PC-9 (cell line): ENCODE measurements at regions not wholly inside any gene's neighbourhood (a gene's known extent, or its start where the extent isn't known, plus 50 kb on each side); places are given as distances from the start of the nearest gene placed in this dataset.

ENCODE experiments used
- BruUV-seq: library from RNA; stranded (reverse); fragments of 400-500 nt; replicated peaks from 2 replicates; lab custom pipeline; 2021; lab: Mats Ljungman, UMichigan
- CTCF ChIA-PET: fragments of 300-600 bp; sonication (Branson Sonifier 250); formaldehyde crosslinking; loops from one replicate; lab custom pipeline; 2022; ENCODE audit warnings: antibody characterized with exemption; lab: Charles Lee
- POLR2A ChIA-PET: fragments of 300-600 bp; sonication (Branson Sonifier 250); formaldehyde crosslinking; loops from one replicate; lab custom pipeline; 2022; ENCODE audit warnings: antibody characterized with exemption; ENCODE audit not compliant: unreplicated experiment; lab: Charles Lee
- DNase-seq, 2 experiments: peaks; one replicate each; pipeline versions ENCODE4 v3.0.0 to v3.0.0-alpha.2; 2015 to 2022; ENCODE audit warnings: mixed read lengths in 1 of 2
- H2AFZ ChIP-seq: fragments of 200-600 bp; sonication (generic); 2 replicates; pipeline ENCODE4 v1.8.1; 2017; ENCODE audit warnings: antibody characterized with exemption
- H3F3A ChIP-seq: fragments of 200-600 bp; sonication (generic); 2 replicates; pipeline ENCODE4 v1.8.1; 2017; ENCODE audit warnings: antibody characterized with exemption, mild to moderate bottlenecking, low read depth; ENCODE audit not compliant: insufficient read depth
- H3K27ac ChIP-seq: fragments of 200-600 bp; sonication (generic); 2 replicates; pipeline ENCODE4 v1.6.1; 2016; ENCODE audit warnings: mixed run types
- H3K27me3 ChIP-seq: fragments of 200-600 bp; sonication (generic); 2 replicates; pipeline ENCODE4 v1.6.1; 2016; ENCODE audit warnings: low read depth, mixed run types; ENCODE audit not compliant: insufficient read depth
- H3K36me3 ChIP-seq: fragments of 200-600 bp; sonication (generic); 2 replicates; pipeline ENCODE4 v1.6.1; 2016; ENCODE audit warnings: low read depth, mixed run types
- H3K4me1 ChIP-seq: fragments of 200-600 bp; sonication (generic); replicated peaks from 2 replicates; pipeline ENCODE4 v1.6.1; 2016; ENCODE audit warnings: mixed run types; ENCODE audit not compliant: insufficient read depth
- H3K4me2 ChIP-seq: fragments of 200-600 bp; sonication (generic); 2 replicates; pipeline ENCODE4 v1.6.1; 2017; ENCODE audit warnings: mixed run types
- H3K4me3 ChIP-seq: fragments of 200-600 bp; sonication (generic); 2 replicates; pipeline ENCODE4 v1.6.1; 2016; ENCODE audit warnings: mixed run types
- H3K79me2 ChIP-seq: fragments of 200-600 bp; sonication (generic); 2 replicates; pipeline ENCODE4 v1.6.1; 2017; ENCODE audit warnings: low read depth, mixed run types
- H3K9me2 ChIP-seq: fragments of 200-600 bp; sonication (generic); 2 replicates; pipeline ENCODE4 v1.8.1; 2017; ENCODE audit warnings: mild to moderate bottlenecking; ENCODE audit not compliant: insufficient read depth
- H3K9me3 ChIP-seq: fragments of 200-600 bp; sonication (generic); 2 replicates; pipeline ENCODE4 v1.8.1; 2016; ENCODE audit warnings: low read depth; ENCODE audit not compliant: insufficient read depth
- H4K20me1 ChIP-seq: fragments of 200-600 bp; sonication (generic); 2 replicates; pipeline ENCODE4 v1.8.1; 2017; ENCODE audit not compliant: insufficient read depth
- CTCF ChIP-seq: fragments of 200-600 bp; sonication (generic); conservative IDR thresholded peaks from 2 replicates; pipeline ENCODE4 v1.6.1; 2017; ENCODE audit warnings: mixed run types, antibody characterized with exemption, mild to moderate bottlenecking, moderate library complexity
- EZH2 ChIP-seq: fragments of 200-600 bp; sonication (generic); IDR thresholded peaks from 2 replicates; pipeline ENCODE4 v1.8.0; 2017; ENCODE audit warnings: antibody characterized with exemption, low read depth
- intact Hi-C: fragments of 100-400 bp; cut with micrococcal nuclease; formaldehyde crosslinking; loops from one replicate; pipeline ENCODE4 v1.10.0; 2022; ENCODE audit not compliant: unreplicated experiment

- Histone ChIP-seq H3K79me2 (no peaks in the 10 kb centered on the region), H3K27ac (no peak overlapping the region), H3K36me3 (no peaks in the 10 kb centered on the region), H2AFZ (no peak overlapping the region), H4K20me1 (no peaks in the 10 kb centered on the region), H3K4me1 (no peaks in the 10 kb centered on the region), H3K9me3 (no peaks in the 10 kb centered on the region), H3K27me3 (no peaks in the 10 kb centered on the region), H3K4me2 (no peak overlapping the region), H3K4me3 (no peak overlapping the region), H3K9me2 (no peaks in the 10 kb centered on the region), H3F3A (no peaks in the 10 kb centered on the region)
- CTCF ChIA-PET: no interaction called here
- no peak for DNase-seq
- intact Hi-C loops: no loop called here
- POLR2A ChIA-PET: no interaction called here
- no TSS peak for BruUV-seq
- no peak for TF ChIP-seq EZH2
- no peak for TF ChIP-seq CTCF
Measured at GRCh38 chr18:49677762-49678413, 116.0 kb downstream of the LIPG start.

- Histone ChIP-seq H2AFZ (no peak overlapping the region), H3K4me2 (no peak overlapping the region), H3K9me2 (no peaks in the 10 kb centered on the region), H3K4me1 (no peaks in the 10 kb centered on the region), H3K4me3 (no peak overlapping the region), H3K79me2 (no peaks in the 10 kb centered on the region), H3F3A (no peaks in the 10 kb centered on the region), H4K20me1 (no peaks in the 10 kb centered on the region), H3K9me3 (no peaks in the 10 kb centered on the region), H3K36me3 (no peaks in the 10 kb centered on the region), H3K27me3 (no peaks in the 10 kb centered on the region), H3K27ac (no peak overlapping the region)
- no peak for DNase-seq
- ChIA-PET POLR2A (no interaction called here), CTCF (no interaction called here)
- intact Hi-C loops: no loop called here
- no TSS peak for BruUV-seq
- TF ChIP-seq EZH2 (no peak), CTCF (no peak)
Measured at GRCh38 chr18:49677081-49677480, 115.2 kb downstream of the LIPG start.

- no peaks in the 10 kb centered on the region for H3K27me3 ChIP-seq
- no peaks in the 10 kb centered on the region for H3K9me2 ChIP-seq
- no peak for DNase-seq
- no TSS peak for BruUV-seq
- H3K4me3 ChIP-seq: no peak overlapping the region
- H2AFZ ChIP-seq: no peak overlapping the region
- POLR2A ChIA-PET: no interaction called here
- H3F3A ChIP-seq: no peaks in the 10 kb centered on the region
- H3K4me2 ChIP-seq: no peak overlapping the region
- no peak overlapping the region for H3K27ac ChIP-seq
- no peaks in the 10 kb centered on the region for H3K79me2 ChIP-seq
- H3K4me1 ChIP-seq: no peaks in the 10 kb centered on the region
- no peaks in the 10 kb centered on the region for H3K9me3 ChIP-seq
- no peaks in the 10 kb centered on the region for H4K20me1 ChIP-seq
- no peaks in the 10 kb centered on the region for H3K36me3 ChIP-seq
- TF ChIP-seq EZH2: no peak
- TF ChIP-seq CTCF: no peak
- CTCF ChIA-PET: no interaction called here
- intact Hi-C loops: no loop called here
Measured at GRCh38 chr18:49673281-49673680, 111.4 kb downstream of the LIPG start.
